ENCODE measurements at regions not wholly inside any gene's neighbourhood (a gene's known extent, or its start where the extent isn't known, plus 50 kb on each side); places are given as distances from the start of the nearest gene placed in this dataset.

- no peak for DNase-seq
Measured at GRCh38 chr9:108674766-108675530, 180.8 kb downstream of the ACTL7B start.

- DNase-seq = no peak
Measured at GRCh38 chr9:108673386-108673785, 182.4 kb downstream of the ACTL7B start.

- DNase-seq = no peak
Measured at GRCh38 chr9:108672475-108673190, 183.2 kb downstream of the ACTL7B start.

- no peak for DNase-seq
Measured at GRCh38 chr9:108671794-108672193, 184.0 kb downstream of the ACTL7B start.

GRCh38 chr9:108671176-108671575 lies 184.6 kb downstream of the ACTL7B start:
- DNase-seq = no peak

GRCh38 chr9:108668938-108669335 lies 186.8 kb downstream of the ACTL7B start:
- no peak for DNase-seq

GRCh38 chr9:108668191-108668937 lies 187.4 kb downstream of the ACTL7B start:
- DNase-seq = no peak

GRCh38 chr9:108666240-108666784 lies 189.5 kb downstream of the ACTL7B start:
- DNase-seq = no peak

- DNase-seq = no peak
Measured at GRCh38 chr9:108665521-108666239, 190.1 kb downstream of the ACTL7B start.

- no peak for DNase-seq
Measured at GRCh38 chr9:108664309-108665255, 191.2 kb downstream of the ACTL7B start.

GRCh38 chr9:108663422-108663821 lies 192.4 kb downstream of the ACTL7B start:
- no peak for DNase-seq

GRCh38 chr9:108662956-108663355 lies 192.8 kb downstream of the ACTL7B start:
- no peak for DNase-seq

- no peak for DNase-seq
Measured at GRCh38 chr9:108662091-108662875, 193.5 kb downstream of the ACTL7B start.

- DNase-seq = no peak
Measured at GRCh38 chr9:108656566-108656965, 199.2 kb downstream of the ACTL7B start.

- no peak for DNase-seq
Measured at GRCh38 chr9:108655818-108656217, 200.0 kb downstream of the ACTL7B start.

GRCh38 chr9:108654566-108654965 lies 201.2 kb downstream of the ACTL7B start:
- DNase-seq = no peak

GRCh38 chr9:108652851-108653250 lies 202.9 kb downstream of the ACTL7B start:
- no peak for DNase-seq

GRCh38 chr9:108650826-108651225 lies 205.0 kb downstream of the ACTL7B start:
- DNase-seq = no peak

- DNase-seq = no peak
Measured at GRCh38 chr9:108645520-108645919, 210.3 kb downstream of the ACTL7B start.

- no peak for DNase-seq
Measured at GRCh38 chr9:108643731-108644510, 211.9 kb downstream of the ACTL7B start.
